Renal cortex interstitium (tissue), 11 donors: ENCODE measurements at regions not wholly inside any gene's neighbourhood (a gene's known extent, or its start where the extent isn't known, plus 50 kb on each side); places are given as distances from the start of the nearest gene placed in this dataset.

Source experiments
- DNase-seq, 11 donors: peaks; one replicate each; pipeline ENCODE4 v3.0.0-alpha.2; 2013; ENCODE audit warnings: low read depth in 9 of 11, low spot score in 4 of 11; ENCODE audit errors: extremely low read depth in 1 of 11

- no peak for DNase-seq
These were observed 118.0 kb downstream of the SOX1 start for GRCh38 chr13:112184851-112185371.

- no peak for DNase-seq
These were observed 118.5 kb downstream of the SOX1 start for GRCh38 chr13:112185466-112185865.

- no peak for DNase-seq
These were observed 119.1 kb downstream of the SOX1 start for GRCh38 chr13:112186091-112186490.

- no peak for DNase-seq
These were observed 120.8 kb downstream of the SOX1 start for GRCh38 chr13:112187527-112188297.

- no peak for DNase-seq
These were observed 121.3 kb downstream of the SOX1 start for GRCh38 chr13:112188298-112188610.

GRCh38 chr13:112193463-112194166 is 126.7 kb downstream of the SOX1 start:
- DNase-seq = no peak

- no peak for DNase-seq
These were observed 127.2 kb downstream of the SOX1 start for GRCh38 chr13:112194167-112194530.

GRCh38 chr13:112194579-112194978 is 127.6 kb downstream of the SOX1 start:
- no peak for DNase-seq

GRCh38 chr13:112198396-112199010 is 131.6 kb downstream of the SOX1 start:
- DNase-seq = no peak

GRCh38 chr13:112200200-112200599 is 133.3 kb downstream of the SOX1 start:
- DNase-seq = no peak

GRCh38 chr13:112202266-112202665 is 135.3 kb downstream of the SOX1 start:
- DNase-seq = no peak

- DNase-seq = no peak
These were observed 136.0 kb downstream of the SOX1 start for GRCh38 chr13:112202966-112203365.

- no peak for DNase-seq
These were observed 136.7 kb downstream of the SOX1 start for GRCh38 chr13:112203614-112204013.

GRCh38 chr13:112204346-112205327 is 137.7 kb downstream of the SOX1 start:
- no peak for DNase-seq

- no peak for DNase-seq
These were observed 139.0 kb downstream of the SOX1 start for GRCh38 chr13:112205990-112206389.

- DNase-seq = peak in 8 of 11 donors; percentile 13 to 44 (median 28)
These were observed 140.2 kb downstream of the SOX1 start for GRCh38 chr13:112207129-112207528.

GRCh38 chr13:112208656-112209055 is 141.7 kb downstream of the SOX1 start:
- no peak for DNase-seq

- no peak for DNase-seq
These were observed 142.3 kb downstream of the SOX1 start for GRCh38 chr13:112209266-112209665.

GRCh38 chr13:112209711-112210110 is 142.8 kb downstream of the SOX1 start:
- no peak for DNase-seq
